Jurkat, Clone E6-1 (cell line): ENCODE measurements at regions not wholly inside any gene's neighbourhood (a gene's known extent, or its start where the extent isn't known, plus 50 kb on each side); places are given as distances from the start of the nearest gene placed in this dataset.

Experiments
- DNase-seq: peaks from one replicate; pipeline ENCODE4 v3.0.0-alpha.2; 2011; ENCODE audit warnings: low read depth, low spot score
- H3K4me3 ChIP-seq: 2 replicates; pipeline ENCODE4 v1.5.1; 2011; ENCODE audit warnings: mild to moderate bottlenecking, low read length, control low read depth, moderate library complexity

- DNase-seq: no peak
- H3K4me3 ChIP-seq: no peak overlapping the region
Observed at GRCh38 chr14:22463763-22464173, 125.3 kb downstream of the DAD1 start.

- no peak overlapping the region for H3K4me3 ChIP-seq
- DNase-seq: no peak
Observed at GRCh38 chr14:22462923-22463322, 126.1 kb downstream of the DAD1 start.

- no peak for DNase-seq
- H3K4me3 ChIP-seq: no peak overlapping the region
Observed at GRCh38 chr14:22460461-22461195, 128.4 kb downstream of the DAD1 start.

- DNase-seq: no peak
- H3K4me3 ChIP-seq: no peak overlapping the region
Observed at GRCh38 chr14:22458737-22459136, 130.3 kb downstream of the DAD1 start.

DNA sequence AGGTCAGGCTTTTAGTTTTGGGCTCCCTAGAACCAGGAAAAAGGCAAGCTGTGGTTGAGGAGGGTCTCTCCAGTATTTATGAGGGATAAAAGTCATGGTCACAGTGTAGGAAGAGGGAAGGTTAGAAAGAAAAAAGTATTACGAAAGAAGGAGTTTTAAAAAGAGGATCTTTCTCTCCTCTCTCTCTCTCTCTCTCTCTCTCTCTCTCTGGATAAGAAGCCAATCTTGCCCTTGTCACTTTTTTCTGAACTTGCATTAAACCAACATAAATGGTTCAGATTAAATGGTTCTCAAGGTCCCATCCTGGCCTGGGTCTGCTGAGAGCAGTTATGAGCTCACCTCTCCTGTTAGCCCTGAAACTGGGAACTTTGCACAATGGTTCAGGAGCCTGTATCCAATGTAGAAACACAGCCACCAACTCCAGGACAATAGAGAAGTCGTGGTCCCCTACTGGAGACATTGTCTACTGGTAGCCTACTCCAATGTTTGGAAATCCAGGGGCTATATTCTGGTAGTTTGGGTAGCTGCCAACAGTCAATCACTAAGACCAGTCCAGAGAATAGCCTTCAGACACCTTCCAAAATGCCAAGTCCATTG, 131.9 kb downstream of the DAD1 start:
- no peak overlapping the region for H3K4me3 ChIP-seq
- DNase-seq: no peak

DNA sequence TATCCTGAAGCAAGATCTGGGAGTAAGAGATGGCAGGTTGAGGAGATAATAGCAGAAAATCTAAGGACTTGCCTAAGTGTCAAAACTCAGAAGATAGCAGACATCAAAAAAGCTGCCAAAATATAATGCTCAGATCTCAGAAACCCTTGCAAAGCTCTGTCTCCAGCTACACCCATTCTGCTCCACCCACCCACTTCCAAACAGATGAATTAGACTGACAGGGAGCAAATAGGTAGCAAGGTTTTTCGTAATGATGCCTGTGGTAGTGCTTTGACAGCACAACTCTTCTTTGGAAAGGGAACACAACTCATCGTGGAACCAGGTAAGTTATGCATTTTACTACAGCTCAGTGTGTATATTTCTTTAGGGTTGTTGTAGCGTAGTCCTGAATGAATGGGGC, 132.6 kb downstream of the DAD1 start:
- no peak for DNase-seq
- no peak overlapping the region for H3K4me3 ChIP-seq

- H3K4me3 ChIP-seq: no peak overlapping the region
- no peak for DNase-seq
Observed at GRCh38 chr14:22452330-22452729, 136.7 kb downstream of the DAD1 start.

- no peak for DNase-seq
- H3K4me3 ChIP-seq: no peak overlapping the region
Observed at GRCh38 chr14:22450266-22450665, 138.8 kb downstream of the DAD1 start.

GRCh38 chr14:22449600-22449905, 139.5 kb downstream of the DAD1 start:
- no peak overlapping the region for H3K4me3 ChIP-seq
- DNase-seq: no peak

- no peak overlapping the region for H3K4me3 ChIP-seq
- DNase-seq: no peak
Observed at GRCh38 chr14:22448905-22449599, 140.0 kb downstream of the DAD1 start.

DNA sequence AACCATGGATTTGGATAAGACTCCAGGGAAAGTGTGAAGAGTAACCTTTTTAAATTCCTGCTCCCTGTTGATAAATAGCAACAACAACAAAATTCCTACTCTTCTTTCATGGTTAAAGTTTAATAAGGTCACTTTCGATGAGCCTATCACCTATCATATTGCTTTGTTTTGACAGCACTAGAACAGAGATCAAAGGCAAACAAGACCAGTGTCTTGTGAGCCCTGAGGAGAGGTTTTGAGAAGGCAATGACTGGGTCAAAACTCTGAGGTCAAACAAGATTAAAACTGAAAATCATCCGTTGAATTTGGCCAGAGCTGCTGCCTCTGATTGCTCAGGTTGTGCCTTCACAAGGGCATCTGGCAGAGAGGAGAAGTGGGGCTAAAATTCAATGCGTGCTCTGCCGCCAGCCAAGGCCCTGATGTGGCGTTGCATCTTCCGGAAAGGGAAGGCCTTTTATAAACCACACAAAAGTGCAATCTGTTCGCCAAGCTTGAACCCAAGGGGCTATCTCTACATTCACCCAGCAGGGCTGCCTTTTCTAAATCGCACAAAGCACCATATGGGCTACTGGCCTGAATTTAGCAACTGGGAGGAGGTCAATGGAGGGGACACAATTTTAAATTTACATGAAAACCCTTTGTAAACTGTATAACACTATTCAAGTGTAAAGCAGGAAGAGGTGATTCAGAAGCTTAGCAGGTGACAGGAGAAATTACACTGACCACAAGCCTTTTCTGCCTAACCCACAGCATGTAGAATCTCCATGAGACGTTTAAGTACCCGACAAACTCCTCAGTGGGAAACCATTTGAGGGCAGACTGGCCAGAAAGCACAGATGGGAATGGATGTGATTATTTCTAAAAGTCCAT, 140.8 kb downstream of the DAD1 start:
- H3K4me3 ChIP-seq: no peak overlapping the region
- no peak for DNase-seq

DNA sequence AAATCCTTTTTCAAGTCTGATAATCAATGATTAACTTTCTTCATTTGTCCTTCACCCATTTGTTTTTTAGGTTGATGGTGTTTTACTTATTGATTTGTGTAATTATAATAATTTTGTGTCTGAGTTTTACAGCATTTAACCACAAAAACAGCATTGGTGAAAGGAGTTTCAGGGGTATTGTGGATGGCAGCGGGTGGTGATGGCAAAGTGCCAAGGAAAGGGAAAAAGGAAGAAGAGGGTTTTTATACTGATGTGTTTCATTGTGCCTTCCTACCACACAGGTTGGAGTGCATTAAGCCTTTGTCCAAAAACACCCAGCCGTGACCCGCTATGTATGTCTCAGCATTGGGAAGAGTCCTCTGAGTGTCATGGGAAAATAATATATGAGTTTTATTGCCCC, 150.3 kb downstream of the DAD1 start:
- no peak overlapping the region for H3K4me3 ChIP-seq
- DNase-seq: no peak

DNA sequence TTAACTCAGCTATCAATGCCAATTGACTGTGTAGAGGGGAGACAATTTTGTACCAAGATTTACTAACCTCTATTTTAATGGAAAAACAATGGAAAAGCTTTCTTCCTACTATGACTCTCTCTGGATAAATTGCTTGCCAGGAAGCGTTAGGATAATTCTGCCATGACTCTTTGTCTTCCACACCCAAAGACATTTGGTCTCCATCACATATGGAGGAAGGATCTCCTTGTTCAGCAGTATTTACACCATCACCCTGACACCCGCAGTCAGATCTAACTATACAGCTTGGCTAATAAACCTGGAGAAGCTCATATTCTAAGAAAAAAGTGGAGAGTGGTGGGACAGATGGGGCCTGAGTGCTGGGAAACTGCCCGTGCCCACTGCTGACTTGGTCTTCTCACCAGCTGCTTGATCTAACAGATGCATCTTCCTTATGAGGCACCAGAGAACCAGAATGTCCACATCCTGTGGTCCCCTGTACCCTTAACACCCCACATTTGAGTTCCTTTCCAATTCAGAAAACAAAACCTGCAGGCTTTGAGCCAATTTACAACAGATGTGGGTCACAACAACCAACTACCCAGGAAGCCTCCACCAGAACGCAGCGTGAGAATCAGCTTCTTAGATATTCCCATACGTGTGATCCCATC, 154.0 kb downstream of the DAD1 start:
- no peak for DNase-seq

GRCh38 chr14:22434030-22434429, 155.0 kb downstream of the DAD1 start:
- no peak for DNase-seq
- H3K4me3 ChIP-seq: no peak overlapping the region

More for the DNA sequence above, 154.0 kb downstream of the DAD1 start:
- no peak overlapping the region for H3K4me3 ChIP-seq

DNA sequence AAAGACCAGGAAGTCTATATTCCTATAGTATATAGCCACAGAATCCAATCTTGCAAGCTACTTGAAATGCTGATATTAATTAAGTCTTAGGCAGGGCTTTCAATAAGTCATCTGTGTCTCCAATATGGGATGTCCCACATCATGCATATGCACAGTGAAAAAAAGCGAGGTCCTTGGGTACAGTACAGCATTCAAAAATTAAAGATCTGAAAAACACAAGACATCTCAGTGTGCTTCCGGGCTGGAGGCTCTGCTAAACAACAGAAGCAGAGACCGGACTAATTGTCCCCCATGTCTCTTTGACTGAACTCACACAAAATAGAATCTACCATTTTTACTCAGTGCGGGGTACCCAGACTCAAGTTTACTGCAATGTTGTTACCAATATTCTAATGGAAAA, 156.0 kb downstream of the DAD1 start:
- H3K4me3 ChIP-seq: no peak overlapping the region
- no peak for DNase-seq

DNA sequence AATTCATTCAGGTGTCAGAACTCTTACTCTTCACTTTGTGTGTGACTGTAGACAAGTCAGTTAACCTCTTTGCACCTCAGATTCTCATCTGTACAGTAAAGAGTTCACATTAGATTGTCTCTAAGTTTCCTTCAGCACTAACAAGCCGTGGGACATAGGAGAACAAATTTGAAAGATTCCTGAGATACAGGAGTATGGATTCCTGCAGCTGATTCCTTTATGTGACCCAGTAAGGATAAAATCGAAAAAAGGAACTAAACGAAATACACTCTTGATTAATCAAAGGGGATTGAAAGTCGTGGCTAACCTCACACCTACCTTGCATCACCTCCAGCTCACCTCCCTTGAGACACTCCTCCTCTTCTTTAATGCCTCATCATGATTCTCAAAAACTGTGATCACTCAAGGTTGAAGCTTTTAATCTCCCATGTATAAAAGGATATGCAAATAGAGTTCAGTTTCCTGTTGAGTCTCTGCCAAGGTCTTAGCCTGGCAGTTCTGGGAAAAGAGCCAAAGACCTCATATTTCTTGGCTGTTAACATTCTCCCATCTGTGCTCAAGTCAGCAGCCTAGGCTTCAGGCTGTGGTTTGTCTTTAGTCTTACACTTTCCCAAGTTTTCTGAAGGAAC, 156.6 kb downstream of the DAD1 start:
- DNase-seq: no peak
- no peak overlapping the region for H3K4me3 ChIP-seq

- no peak for DNase-seq
- no peak overlapping the region for H3K4me3 ChIP-seq
Observed at GRCh38 chr14:22429546-22430294, 159.3 kb downstream of the DAD1 start.

- DNase-seq: no peak
- no peak overlapping the region for H3K4me3 ChIP-seq
Observed at GRCh38 chr14:22428700-22429291, 160.2 kb downstream of the DAD1 start.
